GM12878 (cell line): ENCODE measurements at regions not wholly inside any gene's neighbourhood (a gene's known extent, or its start where the extent isn't known, plus 50 kb on each side); places are given as distances from the start of the nearest gene placed in this dataset.

Experiments used
- ATAC-seq: fragments of 200-7000 bp; cut with Tn5 transposase; 3 replicates; pipeline ENCODE4 v1.9.1; 2020; ENCODE audit warnings: mild to moderate bottlenecking, moderate library complexity
- BruUV-seq: library from RNA; stranded (reverse); fragments of 400-500 nt; replicated peaks from 2 replicates; lab custom pipeline; 2021; lab: Mats Ljungman, UMichigan
- CTCF ChIA-PET: fragments of 300-600 bp; sonication (Branson Sonifier 250); formaldehyde crosslinking; extraction: SDS; loops from one replicate; lab custom pipeline; 2021; ENCODE audit warnings: inconsistent platforms; lab: Yijun Ruan, JAX
- POLR2A ChIA-PET: fragments of 350-600 bp; formaldehyde crosslinking; extraction: SDS; loops from one replicate; lab custom pipeline; 2021; ENCODE audit warnings: inconsistent platforms; lab: Charles Lee
- RAD21 ChIA-PET: fragments of 300-600 bp; sonication (Branson Sonifier 250); formaldehyde crosslinking; loops from one replicate; lab custom pipeline; 2023; ENCODE audit warnings: antibody characterized with exemption; ENCODE audit not compliant: unreplicated experiment; lab: Charles Lee
- SMC1A ChIA-PET: fragments of 300-600 bp; sonication (Branson Sonifier 250); formaldehyde crosslinking; loops from one replicate; lab custom pipeline; 2023; ENCODE audit not compliant: unreplicated experiment, uncharacterized antibody; lab: Charles Lee
- DNase-seq: peaks from one replicate; pipeline ENCODE4 v3.0.0-alpha.2; 2011; ENCODE audit warnings: low read depth, low spot score
- FAIRE-seq: peaks from 3 replicates; lab custom pipeline; 2011; peaks lifted over from hg19 to GRCh38; lab: Jason Lieb, UNC
- H2AFZ ChIP-seq: 2 replicates; pipeline ENCODE4 v1.6.0; 2011; ENCODE audit warnings: low read depth, low read length, control low read depth; ENCODE audit not compliant: control insufficient read depth
- H3K27ac ChIP-seq: 2 replicates; pipeline ENCODE4 v1.5.1; 2011; ENCODE audit warnings: control low read depth; ENCODE audit not compliant: control insufficient read depth, insufficient read depth
- H3K27me3 ChIP-seq, 2 experiments: replicated peaks in 1 of 2; 2 replicates each; pipeline versions ENCODE4 v1.6.0 to v1.6.1; 2011; ENCODE audit warnings: low read length in 1 of 2; ENCODE audit not compliant: control insufficient read depth in 2 of 2, insufficient read depth in 2 of 2
- H3K36me3 ChIP-seq, 2 experiments: 2 replicates each; pipeline ENCODE4 v1.5.1; 2011; ENCODE audit warnings: low read length in 1 of 2; ENCODE audit not compliant: control insufficient read depth in 2 of 2, insufficient read depth in 2 of 2
- H3K4me1 ChIP-seq: 2 replicates; pipeline ENCODE4 v1.6.1; 2011; ENCODE audit warnings: mild to moderate bottlenecking, low read length, moderate library complexity, mixed read lengths; ENCODE audit not compliant: control insufficient read depth, insufficient read depth
- H3K4me2 ChIP-seq: 2 replicates; pipeline ENCODE4 v1.6.0; 2011; ENCODE audit warnings: control low read depth; ENCODE audit not compliant: control insufficient read depth, insufficient read depth
- H3K4me3 ChIP-seq: fragments of 200-600 bp; sonication (generic); 2 replicates; pipeline ENCODE4 v1.5.1; 2016
- H3K79me2 ChIP-seq: 2 replicates; pipeline ENCODE4 v1.6.0; 2011; ENCODE audit warnings: low read length; ENCODE audit not compliant: control insufficient read depth, insufficient read depth
- H3K9ac ChIP-seq: 2 replicates; pipeline ENCODE4 v1.8.0; 2011; ENCODE audit warnings: low read length, control low read depth, mixed read lengths; ENCODE audit not compliant: control insufficient read depth, insufficient read depth
- H3K9me3 ChIP-seq: replicated peaks from 3 replicates; pipeline ENCODE4 v1.5.1; 2011; ENCODE audit warnings: mild to moderate bottlenecking, low read length; ENCODE audit not compliant: control insufficient read depth, insufficient read depth
- H4K20me1 ChIP-seq: 2 replicates; pipeline ENCODE4 v1.6.0; 2011; ENCODE audit not compliant: control insufficient read depth, insufficient read depth
- ATF7 ChIP-seq: fragments of 450-650 bp; IDR thresholded peaks from 2 replicates; pipeline ENCODE4 v1.6.1; 2016; ENCODE audit warnings: low read depth, mild to moderate bottlenecking
- EZH2 ChIP-seq: IDR thresholded peaks from 2 replicates; pipeline ENCODE4 v1.6.1; 2012; ENCODE audit warnings: low read depth, mild to moderate bottlenecking, control low read depth, inconsistent platforms, low read length, borderline replicate concordance; ENCODE audit not compliant: control insufficient read depth
- GABPA ChIP-seq: IDR thresholded peaks from 2 replicates; pipeline ENCODE4 v1.6.1; 2014; ENCODE audit warnings: antibody characterized with exemption, low read depth, mild to moderate bottlenecking, inconsistent platforms
- HDGF ChIP-seq: fragments of 450-650 bp; IDR thresholded peaks from 2 replicates; pipeline ENCODE4 v1.6.1; 2016; ENCODE audit warnings: antibody characterized with exemption
- IKZF2 ChIP-seq, 2 experiments: fragments of 450-650 bp; IDR thresholded peaks; 2 replicates each; pipeline ENCODE4 v1.6.1; 2017; ENCODE audit warnings: mild to moderate bottlenecking in 2 of 2, moderate library complexity in 2 of 2
- JUND ChIP-seq: IDR thresholded peaks from 2 replicates; pipeline ENCODE4 v1.6.1; 2012; ENCODE audit warnings: low read depth, mild to moderate bottlenecking, low read length, improper control_type of control experiment, moderate library complexity
- MEF2A ChIP-seq: IDR thresholded peaks from 2 replicates; pipeline ENCODE4 v1.6.1; 2011; ENCODE audit warnings: low read depth, mild to moderate bottlenecking, low read length, moderate library complexity; ENCODE audit not compliant: insufficient read depth
- MLLT1 ChIP-seq: fragments of 450-650 bp; IDR thresholded peaks from 2 replicates; pipeline ENCODE4 v1.6.1; 2016; ENCODE audit warnings: mild to moderate bottlenecking
- MTA3 ChIP-seq: IDR thresholded peaks from 2 replicates; pipeline ENCODE4 v1.6.1; 2012; ENCODE audit warnings: low read length, inconsistent platforms, borderline replicate concordance
- PML ChIP-seq: IDR thresholded peaks from 2 replicates; pipeline ENCODE4 v1.6.1; 2012; ENCODE audit warnings: low read length, inconsistent platforms
- RAD21 ChIP-seq: IDR thresholded peaks from 2 replicates; pipeline ENCODE4 v1.6.1; 2011; ENCODE audit warnings: mild to moderate bottlenecking, low read depth, low read length, moderate library complexity; ENCODE audit not compliant: insufficient read depth
- RAD51 ChIP-seq: fragments of 450-650 bp; IDR thresholded peaks from 2 replicates; pipeline ENCODE4 v1.6.1; 2016; ENCODE audit warnings: moderate library complexity, mild to moderate bottlenecking, inconsistent platforms
- RELA ChIP-seq: fragments of 450-650 bp; IDR thresholded peaks from 2 replicates; pipeline ENCODE4 v1.8.0; 2014; ENCODE audit warnings: borderline replicate concordance; ENCODE audit not compliant: partially characterized antibody
- STAT1 ChIP-seq: fragments of 450-650 bp; conservative IDR thresholded peaks from 2 replicates; pipeline ENCODE4 v1.6.1; 2014; ENCODE audit warnings: antibody characterized with exemption, mild to moderate bottlenecking
- ZBTB33 ChIP-seq: fragments of 450-650 bp; IDR thresholded peaks from 2 replicates; pipeline ENCODE4 v1.6.1; 2017; ENCODE audit warnings: mild to moderate bottlenecking
- ZNF622 ChIP-seq: fragments of 450-650 bp; IDR thresholded peaks from 2 replicates; pipeline ENCODE4 v1.6.1; 2017; ENCODE audit warnings: mild to moderate bottlenecking, inconsistent platforms
- ZSCAN29 ChIP-seq: fragments of 450-650 bp; IDR thresholded peaks from 2 replicates; pipeline ENCODE4 v1.6.1; 2017; ENCODE audit warnings: mild to moderate bottlenecking, moderate library complexity
- WGBS: methylation state at CpG from one replicate; pipeline ENCODE4 v1.1.6; 2016; ENCODE audit warnings: low lambda C conversion rate; ENCODE audit not compliant: insufficient replicate concordance, insufficient coverage; ENCODE audit errors: missing lambda C conversion rate; 5-methylcytosine and 5-hydroxymethylcytosine counted together
- in situ Hi-C: fragments of 300-500 bp; cut with MboI; formaldehyde crosslinking; loops from 9 replicates; pipeline ENCODE4 v1.14.3; 2018; ENCODE audit warnings: mixed read lengths
- intact Hi-C: fragments of 100-400 bp; cut with micrococcal nuclease; formaldehyde crosslinking; loops from one replicate; pipeline ENCODE4 v1.14.2; 2022; ENCODE audit not compliant: unreplicated experiment

GRCh38 chr10:108586424-108586823, 1336.9 kb downstream of the XPNPEP1 start:
- WGBS = 65% methylated on average over 3 of the region's 3 CpGs
- H3K4me3 ChIP-seq = no peak overlapping the region
- ChIA-PET POLR2A (interaction anchor here (0.6 kb wide), 1 partner anchor 10 kb away, joined by 3 read pairs; no protein-coding TSS in a partner anchor), RAD21 (no interaction called here), SMC1A (interaction anchor here (1.0 kb wide), 1 partner anchor 18 kb away, joined by 3 read pairs; no protein-coding TSS in a partner anchor), CTCF (interaction anchor here (0.7 kb wide), 1 partner anchor 200 kb away, joined by 3 read pairs; no protein-coding TSS in a partner anchor)
- TF ChIP-seq ATF7 (no peak), HDGF (no peak), STAT1 (no peak), RELA (no peak), EZH2 (no peak), IKZF2 (IDR thresholded peaks at IDR 0.05) (no peak), MEF2A (no peak), RAD21 (no peak), ZBTB33 (no peak), MLLT1 (no peak), RAD51 (no peak), ZSCAN29 (no peak), GABPA (no peak), MTA3 (no peak), JUND (no peak), PML (no peak), ZNF622 (no peak)
- H3K4me2 ChIP-seq = no peak overlapping the region
- H2AFZ ChIP-seq = no peak overlapping the region
- H3K36me3 ChIP-seq = no peaks in the 10 kb centered on the region
- H3K79me2 ChIP-seq = no peaks in the 10 kb centered on the region
- ATAC-seq (no peak), DNase-seq (no peak), FAIRE-seq (no peak)
- no peaks in the 10 kb centered on the region for H3K4me1 ChIP-seq
- BruUV-seq = no TSS peak
- no peak overlapping the region for H3K27ac ChIP-seq
- H3K27me3 ChIP-seq = no peaks in the 10 kb centered on the region
- H3K9me3 ChIP-seq = no peaks in the 10 kb centered on the region; the same call in 2 of the 3 replicates
- no peak overlapping the region for H3K9ac ChIP-seq
- intact Hi-C loops = no loop called here
- in situ Hi-C loops = no loop called here
- no peaks in the 10 kb centered on the region for H4K20me1 ChIP-seq
